HG03139 (cell line): ENCODE measurements at regions not wholly inside any gene's neighbourhood (a gene's known extent, or its start where the extent isn't known, plus 50 kb on each side); places are given as distances from the start of the nearest gene placed in this dataset.
A peak's percentile ranks its signal among the peaks of the same experiment; 100 is the strongest.

ENCODE experiments used
- ATAC-seq: cut with Tn5 transposase; IDR thresholded peaks from one replicate; pipeline ENCODE4 v1.9.1; 2021; ENCODE audit not compliant: unreplicated experiment

- no peak for ATAC-seq
Measured at GRCh38 chrX:10078266-10078665, 78.5 kb upstream of the CLCN4 start.

GRCh38 chrX:10079231-10079630, 77.5 kb upstream of the CLCN4 start:
- no peak for ATAC-seq

- no peak for ATAC-seq
Measured at GRCh38 chrX:10083809-10084208, 73.0 kb upstream of the CLCN4 start.

GRCh38 chrX:10085223-10085622, 71.6 kb upstream of the CLCN4 start:
- ATAC-seq, result no peak

- ATAC-seq, result no peak
Measured at GRCh38 chrX:10086676-10087075, 70.1 kb upstream of the CLCN4 start.

GRCh38 chrX:10087391-10087790, 69.4 kb upstream of the CLCN4 start:
- no peak for ATAC-seq

DNA sequence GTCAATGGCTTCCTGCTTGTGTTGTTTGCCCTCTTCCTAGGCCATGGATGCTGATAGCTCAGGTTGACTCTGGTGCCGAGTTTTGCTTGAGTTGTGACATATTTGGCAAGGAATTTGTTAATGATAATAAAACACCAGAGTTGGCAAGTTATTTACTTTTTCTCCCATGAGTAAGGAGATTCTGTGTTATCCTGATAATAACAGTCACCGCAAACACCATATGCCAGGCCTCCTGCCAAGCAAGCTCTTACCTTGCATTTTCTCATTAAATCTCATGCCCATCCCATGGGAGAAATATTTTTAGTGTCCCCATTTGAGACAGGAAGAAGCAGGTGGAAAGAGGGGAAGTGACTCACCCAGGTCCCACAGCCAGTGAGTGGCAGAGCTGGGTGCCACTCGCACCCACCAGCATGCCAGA, 67.4 kb upstream of the CLCN4 start:
- no peak for ATAC-seq

- ATAC-seq, result no peak
Measured at GRCh38 chrX:10090319-10090718, 66.5 kb upstream of the CLCN4 start.

GRCh38 chrX:10095246-10095645, 61.5 kb upstream of the CLCN4 start:
- ATAC-seq, result no peak

DNA sequence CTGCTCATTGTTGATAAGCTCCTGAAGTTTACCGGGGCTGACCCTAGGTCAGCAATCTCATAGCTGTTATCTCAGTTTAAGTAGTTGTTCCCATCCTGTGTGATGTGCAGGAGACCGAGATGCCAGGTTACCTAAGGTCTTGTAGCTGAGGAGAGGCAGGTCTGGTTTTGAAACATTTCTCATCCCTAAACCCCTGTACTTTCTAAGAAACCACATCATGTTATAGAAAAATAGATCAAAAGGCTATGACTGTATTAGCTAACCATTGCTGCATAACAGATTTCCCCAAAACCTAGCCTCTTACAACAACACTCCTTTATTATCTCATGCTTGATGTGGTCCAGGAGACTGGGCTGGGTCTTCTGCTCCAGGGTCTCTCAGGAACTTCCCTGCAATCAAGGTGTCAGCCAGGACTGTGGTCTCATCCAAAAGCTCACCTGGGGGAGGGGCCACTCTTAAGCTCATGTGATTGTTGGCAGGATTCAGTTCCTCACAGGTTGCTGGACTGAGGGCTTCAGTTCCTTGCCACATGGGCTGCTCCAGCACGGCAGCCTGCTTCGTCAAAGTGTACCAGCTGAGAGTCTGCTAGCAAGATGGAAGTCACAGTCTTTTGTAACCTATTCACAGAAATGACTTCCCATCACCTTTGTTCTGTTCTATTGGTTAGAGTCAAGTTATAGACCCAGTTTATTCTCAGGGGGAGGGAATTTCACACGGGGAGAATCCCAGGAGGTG, 60.9 kb upstream of the CLCN4 start:
- no peak for ATAC-seq

DNA sequence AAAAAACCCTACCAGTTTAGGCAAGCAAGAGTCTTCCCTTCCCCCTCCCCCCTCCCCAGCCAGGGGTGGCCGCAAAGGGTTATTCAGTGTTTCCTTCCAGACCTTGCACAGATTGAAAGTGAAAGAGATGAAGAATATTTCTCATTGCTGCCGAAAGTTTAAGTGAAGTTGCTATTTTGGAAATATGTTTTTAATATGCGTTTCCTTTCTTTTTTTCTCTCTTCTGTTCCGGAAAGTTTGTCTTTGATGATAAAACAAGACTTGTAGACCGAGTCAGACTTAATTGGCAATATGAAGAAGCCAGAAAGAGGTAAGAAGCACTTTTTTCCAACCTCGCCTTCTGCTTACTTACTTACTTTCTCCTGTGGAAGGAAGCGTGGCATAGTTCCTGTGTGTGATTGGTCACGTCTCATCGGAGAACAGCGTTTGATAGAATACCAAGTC, 58.5 kb upstream of the CLCN4 start:
- peak; percentile 76 for ATAC-seq

- no peak for ATAC-seq
Measured at GRCh38 chrX:10099411-10099810, 57.4 kb upstream of the CLCN4 start.

DNA sequence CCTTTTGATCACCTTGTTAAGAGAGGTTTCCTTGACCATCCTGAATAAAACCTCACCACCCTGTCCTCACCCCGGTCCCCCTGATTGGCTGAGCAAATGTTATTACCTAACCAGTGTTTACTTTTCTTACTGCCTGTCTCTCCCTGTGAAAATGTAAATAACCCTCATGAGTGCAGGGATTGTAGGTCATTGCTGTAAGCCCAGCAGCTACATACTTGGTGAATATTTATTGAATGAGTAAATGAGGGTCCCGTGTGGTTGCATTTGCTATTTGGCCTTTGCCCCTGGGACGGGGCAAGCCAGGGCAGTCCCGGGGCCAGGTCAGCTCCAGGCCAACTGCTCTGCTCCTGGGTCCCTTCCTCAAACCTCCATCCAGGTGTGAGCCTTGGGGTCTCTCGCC, 55.5 kb upstream of the CLCN4 start:
- ATAC-seq, result no peak

- no peak for ATAC-seq
Measured at GRCh38 chrX:10102046-10102704, 54.6 kb upstream of the CLCN4 start.

DNA sequence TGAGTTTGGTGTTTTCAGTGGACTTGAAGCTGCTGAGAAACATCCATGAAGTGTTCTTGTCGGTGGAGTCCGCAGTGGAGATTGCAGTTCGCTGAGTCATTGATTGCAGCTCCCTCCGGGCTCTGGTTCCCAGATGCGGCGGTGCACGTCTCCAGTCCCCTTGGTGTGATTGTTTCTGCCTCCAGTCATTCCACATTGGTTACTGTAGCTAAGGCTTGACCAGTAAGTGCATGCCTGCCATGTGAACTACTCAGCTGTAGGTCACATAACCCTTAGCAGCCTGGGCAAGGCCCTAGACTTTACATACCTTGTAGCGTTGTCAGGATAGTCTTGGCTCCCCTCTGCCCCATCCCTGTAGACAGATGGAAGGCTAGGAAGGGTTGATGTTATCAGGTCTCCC, 53.8 kb upstream of the CLCN4 start:
- ATAC-seq, result no peak

GRCh38 chrX:10104958-10105658, 51.7 kb upstream of the CLCN4 start:
- ATAC-seq, result no peak

GRCh38 chrX:10106806-10107205, 50.0 kb upstream of the CLCN4 start:
- ATAC-seq, result peak; percentile 47
